ENCODE measurements at regions not wholly inside any gene's neighbourhood (a gene's known extent, or its start where the extent isn't known, plus 50 kb on each side); places are given as distances from the start of the nearest gene placed in this dataset.
"Not testable (repeated sequence)": the region's sequence is repeated elsewhere in the genome, so short reads cannot be mapped to it uniquely, and the experiment has no call there.

DNA sequence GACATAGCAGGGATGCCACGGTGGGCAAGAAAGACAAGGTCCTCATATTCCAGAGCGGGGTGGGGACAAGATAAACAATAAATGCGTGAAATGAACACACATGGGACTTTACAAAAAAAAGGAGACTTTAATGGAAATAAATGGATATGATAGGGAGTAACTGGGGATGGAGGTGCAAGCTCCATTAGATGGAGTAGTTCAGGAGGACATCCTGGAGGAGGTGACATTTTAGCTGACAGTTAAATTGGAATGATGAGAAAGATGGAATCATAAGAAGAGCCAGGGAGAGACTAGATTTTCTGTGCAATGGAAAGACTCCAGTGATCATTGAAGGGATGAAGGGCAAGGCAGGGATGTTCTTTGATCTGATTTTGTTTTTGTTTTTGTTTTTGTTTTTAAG is 83.6 kb upstream of the MYL10 start:
- no peak for DNase-seq

GRCh38 chr7:101714097-101714496 is 85.0 kb upstream of the MYL10 start:
- DNase-seq, result no peak

GRCh38 chr7:101717628-101718357 is 88.7 kb upstream of the MYL10 start:
- peak; percentile 68 for DNase-seq

DNA sequence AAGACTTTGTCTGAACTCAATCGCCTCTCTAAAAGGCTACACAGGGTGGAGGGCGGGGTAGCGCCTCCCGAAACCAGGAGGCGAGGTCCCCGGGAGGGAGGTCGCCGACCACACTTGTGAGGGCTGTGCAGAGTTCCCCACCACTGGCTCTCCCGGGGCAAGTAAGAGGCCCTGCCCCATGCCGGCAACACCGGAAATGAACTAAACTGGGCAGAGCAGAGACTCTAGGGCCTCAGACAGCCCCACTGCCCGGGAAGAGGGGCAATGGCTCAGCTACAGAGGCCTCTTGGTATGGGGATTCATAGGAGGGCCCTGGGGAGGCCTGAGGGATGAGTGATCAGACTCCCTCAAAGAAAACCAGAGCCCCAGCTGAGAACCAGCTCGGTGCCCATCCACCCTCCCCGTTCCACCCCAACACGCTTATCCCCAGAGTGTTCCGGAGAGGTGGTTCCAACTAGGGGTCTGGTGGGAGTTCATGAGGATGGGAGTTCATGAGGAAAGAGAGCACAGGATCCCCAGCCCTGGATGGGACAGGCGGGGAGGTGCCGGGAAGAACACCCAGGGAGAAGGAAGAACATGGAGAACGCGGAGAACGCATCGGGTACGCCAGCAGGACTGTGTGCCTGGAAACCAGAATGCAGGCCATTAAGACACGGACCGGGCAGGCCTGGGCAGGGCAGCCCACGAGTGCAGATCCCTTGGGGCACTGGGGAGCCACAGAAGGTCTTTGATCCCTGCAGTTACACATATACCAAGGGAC is 89.4 kb upstream of the MYL10 start:
- DNase-seq, result no peak

GRCh38 chr7:101719123-101719470 is 90.0 kb upstream of the MYL10 start:
- DNase-seq, result no peak

DNA sequence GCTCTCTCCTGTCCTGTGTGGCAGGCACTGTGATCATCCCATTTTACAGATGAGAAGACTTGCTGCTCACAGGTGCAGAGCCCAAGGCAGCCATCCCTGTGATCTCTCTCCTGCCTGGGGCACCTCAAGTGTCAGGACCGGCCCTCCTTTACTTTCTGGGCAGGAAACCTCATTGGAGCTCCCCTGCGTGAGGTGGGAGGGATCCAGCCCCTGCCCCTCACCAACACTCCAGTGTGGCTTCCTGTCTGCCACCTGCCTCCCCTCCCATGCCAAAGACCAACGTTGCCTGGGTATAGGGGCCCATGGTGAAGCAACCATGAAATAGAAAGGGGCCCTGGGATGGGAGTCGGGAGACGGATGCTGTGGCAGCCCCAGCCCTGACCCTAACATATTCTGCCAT is 91.2 kb upstream of the MYL10 start:
- DNase-seq, result no peak

DNA sequence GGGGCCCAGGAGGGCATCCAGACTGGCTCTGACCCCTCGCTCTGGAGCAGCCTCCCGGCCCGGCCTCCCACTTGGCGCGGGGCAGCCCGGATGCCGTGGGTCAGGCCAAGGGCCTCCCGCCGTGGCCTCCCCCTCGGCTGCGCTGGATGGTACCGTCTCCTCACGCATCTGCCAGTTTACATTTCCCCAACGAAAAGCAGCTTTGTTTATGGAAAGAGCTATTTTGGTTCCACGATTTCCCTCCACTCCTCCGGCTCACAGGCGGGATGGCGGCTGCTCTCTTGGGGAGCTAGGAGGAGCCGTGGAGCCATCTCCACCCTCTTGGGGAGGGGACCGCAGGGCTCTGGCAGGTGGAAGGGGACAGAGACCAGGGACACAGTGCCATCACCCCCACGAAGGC is 93.2 kb upstream of the MYL10 start:
- no peak for DNase-seq

GRCh38 chr7:101723835-101724234 is 93.6 kb upstream of the CUX1 start:
- DNase-seq, result no peak

GRCh38 chr7:101724957-101725356 is 92.5 kb upstream of the CUX1 start:
- DNase-seq, result no peak

- no peak for DNase-seq
Observed at GRCh38 chr7:101725921-101726320, 91.5 kb upstream of the CUX1 start.

DNA sequence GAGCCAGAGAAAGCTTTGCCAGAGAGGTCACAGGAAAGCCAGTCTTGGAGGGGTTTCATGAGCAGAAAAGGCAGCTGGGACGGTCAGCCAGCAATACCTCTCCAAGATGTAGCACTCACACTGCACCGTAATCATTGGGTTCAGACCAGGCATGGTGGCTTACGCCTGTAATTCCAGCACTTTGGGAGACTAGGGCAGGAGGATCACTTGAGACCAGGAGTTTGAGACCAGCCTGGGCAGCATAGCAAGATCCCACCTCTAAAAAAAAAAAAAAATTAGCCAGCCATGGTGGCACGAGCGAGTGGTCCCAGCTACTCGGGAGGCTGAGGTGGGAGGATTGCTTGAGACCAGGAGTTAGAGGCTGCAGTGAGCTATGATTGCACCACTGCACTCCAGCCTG is 90.2 kb upstream of the CUX1 start:
- no peak for DNase-seq

DNA sequence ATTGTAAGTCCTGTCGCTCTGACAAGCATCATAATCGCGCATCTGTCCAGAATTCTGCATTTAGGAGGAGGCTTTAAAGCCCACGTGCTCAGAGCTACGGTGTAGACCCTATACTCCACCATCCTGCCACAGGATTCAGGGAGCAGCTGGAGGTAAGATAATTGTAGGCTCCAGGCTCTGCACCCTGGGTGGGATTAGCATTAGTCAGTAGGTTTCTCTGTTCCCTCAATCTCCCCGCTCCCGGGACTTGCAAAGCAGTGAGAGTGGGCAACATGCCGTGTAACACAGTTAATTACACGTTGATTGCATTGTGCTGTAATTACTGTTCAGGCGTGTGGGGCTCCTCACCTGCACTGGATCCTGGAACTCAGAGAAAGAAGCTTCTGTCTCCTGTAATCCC is 89.3 kb upstream of the CUX1 start:
- DNase-seq, result peak; percentile 100

DNA sequence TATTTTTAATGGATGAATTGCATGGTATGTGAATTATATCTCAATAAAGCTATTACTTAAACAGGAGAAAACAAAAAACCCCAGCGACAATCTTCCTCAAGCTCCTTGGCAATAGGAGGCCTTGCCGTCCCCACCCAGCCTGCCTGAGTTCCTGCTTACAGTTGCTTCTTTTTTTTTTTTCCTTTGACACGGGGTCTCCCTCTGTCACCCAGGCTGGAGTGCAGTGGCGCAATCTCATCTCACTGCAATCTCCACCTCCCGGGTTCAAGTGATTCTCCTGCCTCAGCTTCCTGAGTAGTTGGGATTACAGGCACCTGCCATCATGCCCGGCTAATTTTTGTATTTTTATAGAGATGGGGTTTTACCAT is 88.6 kb upstream of the CUX1 start:
- not testable (repeated sequence) for DNase-seq

GRCh38 chr7:101729241-101729883 is 88.1 kb upstream of the CUX1 start:
- peak; percentile 32 for DNase-seq

DNA sequence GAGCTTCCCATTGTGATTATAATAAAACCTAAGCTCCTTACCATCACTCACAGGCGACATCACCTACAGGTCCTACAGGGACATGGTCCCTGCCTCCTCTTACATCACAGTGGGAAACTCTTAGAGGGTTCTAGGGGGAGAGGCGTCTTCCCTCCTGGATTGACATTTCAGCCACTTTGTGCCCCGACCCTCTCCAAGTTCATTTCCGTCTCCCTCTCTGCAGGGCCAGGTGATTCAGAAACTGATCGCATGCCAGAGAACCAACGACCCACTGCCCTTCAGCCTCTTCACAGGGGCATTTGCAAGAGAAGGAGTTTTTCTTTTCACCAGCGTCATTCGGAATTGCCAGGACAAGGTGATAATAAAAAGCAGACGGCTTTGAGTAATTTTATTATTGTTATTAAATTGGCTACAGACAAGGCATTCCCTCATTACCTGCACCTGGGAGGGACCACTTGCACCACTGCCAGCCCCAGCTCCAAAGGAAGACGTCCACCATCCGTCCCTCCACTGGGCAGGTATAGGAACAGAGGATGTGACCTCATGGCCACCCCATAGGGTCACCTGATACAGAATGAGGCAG is 85.8 kb upstream of the CUX1 start:
- no peak for DNase-seq

GRCh38 chr7:101733713-101734475 is 83.5 kb upstream of the CUX1 start:
- peak; percentile 87 for DNase-seq

- DNase-seq, result no peak
Observed at GRCh38 chr7:101736084-101736483, 81.3 kb upstream of the CUX1 start.

- peak; percentile 87 for DNase-seq
Observed at GRCh38 chr7:101739775-101740398, 77.5 kb upstream of the CUX1 start.

DNA sequence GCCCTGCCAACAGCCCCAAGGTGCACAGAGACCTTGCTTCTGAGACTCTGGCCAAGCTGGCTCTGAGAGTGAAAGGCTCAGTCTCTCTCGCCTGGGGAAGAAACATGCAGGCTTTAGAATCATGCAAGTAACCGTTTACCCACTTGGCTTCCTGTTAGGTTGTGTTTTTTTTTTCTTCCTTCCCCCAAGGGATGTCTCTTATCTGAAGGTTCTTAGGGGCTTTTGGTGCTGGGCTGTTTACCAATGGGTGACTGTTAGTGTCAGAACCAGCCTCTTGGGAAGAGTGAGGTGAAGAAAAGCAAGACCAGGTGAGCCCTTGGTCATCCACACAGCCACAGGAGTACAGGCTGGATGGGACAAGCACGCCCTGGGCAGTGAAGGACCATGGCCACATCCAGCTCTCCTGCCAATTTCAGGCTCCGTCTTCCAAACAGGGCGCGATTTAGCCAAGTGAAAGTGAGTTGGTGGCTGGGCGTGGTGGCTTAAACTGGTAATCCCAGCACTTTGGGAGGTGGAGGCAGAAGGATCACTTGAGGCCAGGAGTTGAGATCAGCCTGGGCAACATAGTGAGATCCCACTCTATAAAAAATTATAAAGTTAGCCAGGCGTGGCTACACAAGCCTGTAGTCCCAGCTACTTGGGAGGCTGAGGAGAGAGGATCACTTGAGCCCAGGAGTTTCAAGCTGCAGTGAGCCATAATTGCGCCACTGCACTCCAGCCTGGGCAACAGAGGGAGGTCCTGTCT is 76.3 kb upstream of the CUX1 start:
- peak; percentile 28 for DNase-seq

DNA sequence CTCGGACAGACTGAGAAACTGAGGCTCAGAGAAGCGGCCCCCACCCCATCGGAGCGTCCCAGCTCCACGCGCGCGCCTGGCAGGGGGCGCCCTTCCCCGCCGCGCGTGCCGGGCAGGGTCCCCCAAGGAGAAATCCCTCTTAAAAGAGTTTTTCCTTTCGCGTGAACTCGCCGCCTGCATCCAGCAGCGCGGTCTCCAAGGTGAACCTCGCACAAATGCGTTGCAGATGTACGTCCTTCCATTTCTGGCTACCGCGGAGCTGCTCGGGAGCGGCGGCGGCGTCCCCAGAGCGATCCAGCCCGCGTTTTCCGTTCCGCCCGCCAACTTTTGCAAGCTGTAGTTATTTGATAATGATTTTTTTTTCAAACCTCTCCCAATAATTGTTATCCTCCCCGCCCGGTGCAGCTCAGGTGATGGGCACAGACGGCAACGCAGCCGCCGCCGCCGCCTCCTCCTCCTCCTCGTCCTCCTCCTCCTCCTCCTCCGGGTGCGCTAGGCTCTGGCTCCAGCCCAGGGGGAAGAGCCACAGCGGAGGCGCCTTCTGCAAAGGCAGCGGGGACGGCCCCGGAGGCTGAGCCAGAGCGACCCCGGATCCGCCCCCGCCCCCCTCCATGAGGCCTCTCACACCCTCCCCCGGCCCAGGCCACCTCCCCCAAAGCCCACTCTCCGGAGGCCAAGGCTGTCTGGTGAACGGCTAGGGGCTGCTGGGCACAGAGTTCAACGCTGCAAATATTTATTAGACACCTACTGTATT is 74.0 kb upstream of the CUX1 start:
- DNase-seq, result peak; percentile 93

DNA sequence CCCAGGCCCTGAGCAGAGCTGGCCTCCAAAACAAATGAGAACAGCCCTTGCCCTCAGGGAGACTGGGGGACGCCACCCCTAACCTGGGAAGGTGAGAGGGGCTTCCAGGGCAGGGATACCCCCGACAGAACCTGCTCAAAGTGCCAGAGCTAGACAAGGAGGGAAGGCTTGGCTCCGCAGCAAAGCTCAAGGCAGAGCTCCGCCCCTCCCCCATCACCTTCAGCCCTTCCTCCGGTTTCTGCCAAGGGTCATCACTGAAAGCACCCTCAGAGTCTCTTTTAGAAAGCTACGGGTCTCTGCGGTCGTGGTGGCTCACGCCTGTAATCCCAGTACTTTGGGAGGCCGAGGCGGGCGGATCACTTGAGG is 73.4 kb upstream of the CUX1 start:
- DNase-seq, result peak; percentile 37
